Stimulated activated naive CD4-positive, alpha-beta T cell (primary cell): ENCODE measurements at regions not wholly inside any gene's neighbourhood (a gene's known extent, or its start where the extent isn't known, plus 50 kb on each side); places are given as distances from the start of the nearest gene placed in this dataset.
"Not testable (repeated sequence)": the region's sequence is repeated elsewhere in the genome, so short reads cannot be mapped to it uniquely, and the experiment has no call there.

Source experiments
- DNase-seq, 6 experiments: peaks; one replicate each; lab custom pipeline; 2025; lab: John Stamatoyannopoulos, UW

DNA sequence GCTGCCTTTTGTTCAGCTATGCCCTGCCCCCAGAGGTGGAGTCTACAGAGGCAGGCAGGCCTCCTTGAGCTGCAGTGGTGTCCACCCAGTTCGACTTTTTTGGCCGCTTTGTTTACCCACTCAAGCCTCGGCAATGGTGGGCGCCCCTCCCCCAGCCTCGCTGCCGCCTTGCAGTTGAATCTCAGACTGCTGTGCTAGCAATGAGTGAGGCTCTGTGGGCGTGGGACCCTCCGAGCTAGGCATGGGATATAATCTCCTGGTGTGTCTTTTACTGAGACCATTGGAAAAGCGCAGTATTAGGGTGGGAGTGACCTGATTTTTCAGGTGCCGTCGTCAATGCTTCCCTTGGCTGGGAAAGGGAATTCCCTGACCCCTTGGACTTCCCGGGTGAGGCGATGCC, 279.3 kb downstream of the PTH2R start:
- DNase-seq, result not testable (repeated sequence)

DNA sequence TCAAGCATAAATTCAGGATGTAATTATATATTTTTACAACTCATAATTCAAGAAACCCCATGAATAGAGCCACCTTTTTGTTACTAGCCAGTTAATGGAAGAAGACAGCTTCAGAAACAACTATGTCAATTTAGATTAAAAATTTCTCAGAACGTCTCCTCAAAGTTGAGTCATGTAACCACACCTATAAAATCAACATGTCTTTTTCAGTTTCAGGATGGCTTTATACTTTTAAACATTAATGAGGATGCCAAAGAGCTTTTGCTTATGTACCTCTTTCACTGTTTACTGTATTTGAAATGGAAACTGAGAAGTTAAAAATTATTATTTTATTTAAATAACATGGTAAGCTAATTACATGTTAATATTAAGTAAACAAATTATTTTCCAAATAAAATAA, 280.1 kb downstream of the PTH2R start:
- no peak for DNase-seq

DNA sequence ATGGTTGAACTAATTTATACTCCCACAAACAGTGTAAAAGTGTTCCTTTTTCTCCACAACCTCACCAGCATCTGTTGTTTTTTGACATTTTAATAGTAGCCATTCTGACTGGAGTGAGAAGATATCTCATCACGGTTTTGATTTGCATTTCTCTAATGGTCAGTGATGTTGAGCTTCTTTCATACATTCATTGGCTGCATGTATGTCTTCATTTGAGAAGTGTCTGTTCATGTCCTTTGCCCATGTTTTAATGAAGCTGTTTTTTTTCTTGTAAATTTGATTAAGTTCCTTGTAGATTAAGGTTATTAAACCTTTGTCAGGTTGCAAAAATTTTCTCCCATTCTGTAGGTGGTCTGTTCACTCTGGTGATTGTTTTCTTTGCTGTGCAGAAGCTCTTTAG, 281.1 kb downstream of the PTH2R start:
- not testable (repeated sequence) for DNase-seq

DNA sequence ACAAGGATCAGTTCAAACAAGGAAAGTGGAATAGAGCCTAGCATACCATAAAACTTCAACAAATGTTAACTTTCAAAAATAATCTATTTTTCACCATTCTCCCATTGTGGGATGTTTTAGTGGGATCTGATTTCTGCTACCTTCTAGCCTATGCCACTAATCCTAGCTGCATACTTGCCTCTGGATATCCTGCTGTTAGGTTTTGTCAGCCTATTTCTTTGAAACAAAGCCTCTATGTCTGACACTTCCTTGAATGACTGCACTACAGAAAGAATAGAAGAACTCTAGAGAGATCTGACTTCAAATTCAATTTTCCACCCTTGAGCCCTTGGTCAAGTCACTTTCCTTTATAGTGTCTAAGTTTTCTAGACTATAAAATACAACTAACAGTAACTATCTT, 291.5 kb downstream of the PTH2R start:
- DNase-seq, result no peak

DNA sequence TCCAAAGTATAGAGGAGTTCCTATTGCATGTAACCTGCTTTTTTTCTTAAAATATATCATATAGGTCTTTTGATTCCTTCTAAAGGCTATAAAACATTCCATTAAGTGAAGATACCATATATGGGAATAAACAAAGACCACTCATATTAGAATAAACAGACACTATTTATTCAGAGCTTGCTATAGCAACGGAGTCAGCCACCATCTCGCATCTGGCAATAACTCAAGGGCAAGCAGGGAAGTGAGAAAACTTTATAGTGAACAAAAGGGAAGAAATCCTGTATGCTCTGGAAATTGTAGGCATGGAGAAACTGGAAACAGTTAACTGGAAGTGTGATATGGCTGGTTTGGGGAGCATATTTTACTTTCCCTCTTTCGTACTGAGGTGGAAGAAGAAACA, 301.9 kb downstream of the PTH2R start:
- no peak for DNase-seq

DNA sequence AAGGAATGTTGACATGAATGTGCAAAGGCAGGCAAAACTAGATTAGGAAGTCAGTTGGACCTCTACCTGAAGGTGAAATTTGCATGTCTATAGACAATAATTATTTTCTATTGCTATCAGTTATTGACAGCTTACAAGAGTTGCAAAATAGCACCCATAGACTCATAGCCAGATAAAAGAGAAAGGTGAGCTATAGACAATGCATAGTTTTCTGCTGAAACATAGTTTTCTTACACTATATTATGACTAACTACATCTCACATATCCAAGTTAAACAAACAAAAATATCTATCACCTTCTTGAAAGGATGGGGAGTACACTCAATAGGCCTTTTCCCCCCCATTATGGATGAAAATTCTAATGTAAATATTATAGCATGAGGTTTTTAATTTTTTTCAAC, 305.0 kb downstream of the PTH2R start:
- no peak for DNase-seq

DNA sequence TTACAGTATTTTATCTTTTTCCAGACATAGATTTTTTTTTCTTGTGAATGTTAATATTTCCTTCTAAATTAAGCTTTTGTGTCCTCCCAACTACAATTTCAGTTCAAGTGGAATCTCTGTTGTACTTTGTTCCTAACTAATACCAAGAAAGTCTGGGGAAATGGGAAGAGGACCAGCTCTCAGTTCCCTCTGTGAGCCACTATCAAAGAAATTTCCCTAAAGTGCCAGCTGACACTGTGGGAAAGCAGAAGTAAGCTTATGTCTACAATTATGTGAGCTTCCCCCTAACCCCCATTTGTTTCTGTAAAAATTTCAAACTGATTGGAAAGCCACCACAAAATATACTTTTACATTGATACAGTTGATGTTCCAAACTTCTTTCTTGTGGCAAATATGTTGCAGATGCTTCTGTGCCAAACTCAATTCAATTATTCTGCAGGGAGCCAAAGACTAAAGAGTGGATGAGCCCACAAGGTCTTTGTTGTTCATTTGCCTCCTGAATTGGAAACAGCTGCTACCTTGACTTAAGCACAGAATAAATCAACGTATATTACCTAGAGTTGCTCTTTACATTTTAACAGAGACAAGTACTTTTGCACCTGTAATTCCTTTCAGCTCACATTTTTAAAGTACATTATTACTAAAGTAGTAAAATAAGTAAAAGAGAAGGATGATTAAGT, 306.6 kb downstream of the PTH2R start:
- no peak for DNase-seq

DNA sequence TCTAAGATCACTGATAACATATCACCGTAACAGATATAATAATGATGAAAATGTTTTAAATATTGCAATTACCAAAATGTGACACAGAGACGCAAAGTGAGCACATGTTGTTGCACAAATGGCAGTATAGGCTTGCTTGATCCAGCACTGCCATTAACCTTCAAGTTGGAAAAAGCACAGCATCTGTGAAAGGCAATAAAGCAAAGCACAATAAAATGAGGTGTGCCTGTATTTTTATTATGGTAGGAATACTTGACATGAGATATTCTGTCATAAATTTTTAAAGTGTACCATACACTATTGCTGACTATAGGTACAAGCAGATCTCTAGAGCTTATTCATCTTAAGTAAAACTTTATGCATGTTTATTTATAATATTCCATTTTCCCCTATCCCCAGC, 312.2 kb downstream of the PTH2R start:
- no peak for DNase-seq

DNA sequence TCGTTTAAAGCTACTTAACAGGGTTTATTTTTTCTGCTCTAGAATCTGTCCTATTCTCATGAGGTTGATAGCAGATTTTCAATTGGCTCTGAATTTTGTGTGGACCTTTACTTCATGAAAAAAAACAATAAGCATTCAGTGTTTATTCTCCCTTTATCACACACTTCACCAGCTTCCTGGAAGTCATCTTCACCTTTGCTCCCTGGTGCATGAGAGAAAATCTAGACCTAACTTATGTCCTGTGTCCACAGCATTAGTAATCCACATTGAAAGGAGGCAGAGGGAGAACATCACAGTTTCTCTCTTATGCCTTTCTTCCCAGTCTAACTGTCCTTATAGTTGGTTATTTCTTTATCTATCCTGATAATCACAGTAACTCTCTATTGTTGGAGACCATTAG, 316.1 kb downstream of the PTH2R start:
- no peak for DNase-seq

DNA sequence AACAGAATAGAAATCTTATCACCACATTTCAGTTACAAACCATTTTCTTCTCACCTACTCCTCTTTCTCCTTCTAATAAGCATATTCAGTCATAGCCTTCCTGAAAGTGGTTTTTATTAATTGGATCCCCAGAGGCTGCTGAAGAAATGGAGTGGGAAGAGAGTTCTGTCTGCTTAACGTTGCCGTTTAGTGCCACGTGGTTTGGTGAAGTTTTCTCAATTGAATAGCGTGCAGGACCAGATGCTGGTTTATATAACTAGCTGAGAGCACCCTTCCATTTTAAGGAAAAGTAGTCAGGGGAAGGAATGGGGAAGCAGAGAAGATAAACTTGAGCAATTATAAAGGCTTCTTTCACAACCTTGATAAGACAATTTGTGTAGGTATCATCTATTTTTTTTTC, 318.7 kb downstream of the PTH2R start:
- DNase-seq, result no peak

DNA sequence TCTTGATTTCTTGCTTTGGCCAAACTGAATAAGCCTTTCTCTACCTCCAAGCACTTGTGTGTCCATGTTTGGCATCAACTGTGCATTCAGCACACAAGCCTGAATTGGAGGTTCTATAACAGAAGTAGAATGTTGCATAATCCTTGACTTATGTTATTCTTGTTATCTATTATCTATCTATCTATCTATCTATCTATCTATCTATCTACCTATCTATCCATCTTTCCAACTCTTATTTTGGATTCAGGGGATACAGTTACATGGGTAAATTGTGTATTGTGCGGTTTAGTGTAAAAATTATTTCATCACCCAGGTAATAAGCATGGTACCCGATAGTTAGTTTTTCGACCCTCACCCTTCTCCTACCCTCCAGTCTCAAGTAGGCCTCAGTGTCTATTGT, 319.6 kb downstream of the PTH2R start:
- DNase-seq, result no peak

DNA sequence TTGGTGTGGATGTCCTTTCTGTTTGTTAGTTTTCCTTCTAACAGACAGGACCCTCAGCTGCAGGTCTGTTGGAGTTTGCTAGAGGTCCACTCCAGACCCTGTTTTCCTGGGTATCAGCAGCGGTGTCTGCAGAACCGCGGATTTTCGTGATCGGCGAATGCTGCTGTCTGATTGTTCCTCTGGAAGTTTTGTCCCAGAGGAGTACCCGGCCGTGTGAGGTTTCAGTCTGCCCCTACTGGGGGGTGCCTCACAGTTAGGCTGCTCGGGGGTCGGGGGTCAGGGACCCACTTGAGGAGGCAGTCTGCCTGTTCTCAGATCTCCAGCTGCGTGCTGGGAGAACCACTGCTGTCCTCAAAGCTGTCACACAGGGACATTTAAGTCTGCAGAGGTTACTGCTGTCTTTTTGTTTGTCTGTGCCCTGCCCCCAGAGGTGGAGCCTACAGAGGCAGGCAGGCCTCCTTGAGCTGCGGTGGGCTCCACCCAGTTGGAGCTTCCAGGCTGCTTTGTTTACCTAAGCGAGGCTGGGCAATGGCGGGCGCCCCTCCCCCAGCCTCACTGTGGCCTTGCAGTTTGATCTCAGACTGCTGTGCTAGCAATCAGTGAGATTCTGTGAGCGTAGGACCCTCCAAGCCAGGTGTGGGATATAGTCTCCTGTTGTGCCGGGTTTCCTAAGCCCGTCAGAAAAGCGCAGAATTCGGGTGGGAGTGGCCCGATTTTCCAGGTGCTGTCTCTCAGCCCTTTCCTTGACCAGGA, 345.2 kb downstream of the PTH2R start:
- not testable (repeated sequence) for DNase-seq

DNA sequence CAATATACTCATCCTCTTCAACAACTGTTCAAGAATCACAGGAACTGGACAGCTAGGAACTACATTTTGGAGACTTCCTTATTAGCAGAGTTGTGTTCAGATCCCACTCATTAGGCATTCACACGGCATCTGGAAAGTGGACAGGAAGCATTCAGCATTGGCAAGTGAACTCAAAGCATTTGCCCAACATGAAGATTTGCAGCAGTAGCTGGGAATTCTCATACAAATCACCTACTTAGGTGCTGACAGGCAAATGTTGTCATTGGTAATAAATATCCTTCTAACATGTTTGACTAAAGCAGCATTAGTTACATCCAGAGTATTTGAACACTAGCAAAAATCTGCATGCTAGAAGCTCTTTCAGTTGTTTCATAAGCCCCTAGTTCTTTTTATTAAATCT, 350.8 kb downstream of the PTH2R start:
- DNase-seq, result no peak

DNA sequence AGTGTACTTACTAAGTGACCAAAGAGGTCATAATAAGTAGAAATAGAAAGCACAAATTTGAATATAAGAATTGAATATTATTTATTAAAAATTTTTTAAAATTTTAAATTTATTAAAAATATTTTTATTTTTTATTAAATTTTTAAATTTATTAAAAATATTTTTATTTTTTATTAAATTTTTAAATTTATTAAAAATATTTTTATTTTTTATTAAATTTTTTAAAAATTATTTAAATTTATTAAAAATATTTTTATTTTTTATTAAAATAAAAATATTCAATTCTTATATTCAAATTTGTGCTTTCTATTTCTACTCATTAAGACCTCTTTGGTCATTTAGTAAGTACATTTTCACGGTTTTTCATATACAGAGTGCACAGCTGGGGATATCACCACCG, 366.5 kb downstream of the PTH2R start:
- DNase-seq, result not testable (repeated sequence)

DNA sequence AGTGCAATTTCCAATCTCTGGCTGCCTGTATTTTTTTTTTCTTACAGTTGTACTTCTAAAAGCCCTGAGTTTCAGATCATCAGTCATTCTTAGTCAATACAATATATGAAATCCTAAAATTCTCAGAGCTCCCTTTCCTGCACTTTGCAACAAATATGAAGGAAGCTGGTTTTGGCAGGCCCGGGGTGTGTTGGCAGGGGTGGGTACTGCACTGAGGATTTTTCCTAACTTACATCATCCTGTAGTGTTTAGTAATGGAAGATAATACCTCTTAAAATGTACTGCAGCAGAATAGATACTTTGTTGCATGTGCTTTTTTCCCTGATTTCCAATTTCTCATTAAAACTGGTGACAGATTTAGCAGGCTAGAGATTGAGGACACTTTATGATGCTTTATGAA, 374.6 kb downstream of the PTH2R start:
- no peak for DNase-seq

DNA sequence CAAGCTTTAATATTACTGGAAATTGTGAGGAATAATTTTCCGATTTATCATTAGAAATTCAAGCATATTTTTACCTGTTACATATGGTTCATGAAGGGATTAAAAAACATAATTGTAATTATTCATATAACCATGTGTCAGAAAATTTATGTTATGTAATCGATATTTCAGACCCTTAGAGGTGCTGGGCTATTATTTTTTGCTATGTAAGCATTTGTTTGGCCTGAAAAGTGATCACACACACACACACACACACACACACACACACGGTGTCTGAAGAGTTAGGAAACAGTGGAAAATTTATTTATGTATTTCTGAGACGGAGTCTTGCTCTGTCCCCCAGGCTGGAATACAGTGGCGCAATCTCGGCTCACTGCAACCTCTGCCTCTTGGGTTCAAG, 375.5 kb downstream of the PTH2R start:
- no peak for DNase-seq

DNA sequence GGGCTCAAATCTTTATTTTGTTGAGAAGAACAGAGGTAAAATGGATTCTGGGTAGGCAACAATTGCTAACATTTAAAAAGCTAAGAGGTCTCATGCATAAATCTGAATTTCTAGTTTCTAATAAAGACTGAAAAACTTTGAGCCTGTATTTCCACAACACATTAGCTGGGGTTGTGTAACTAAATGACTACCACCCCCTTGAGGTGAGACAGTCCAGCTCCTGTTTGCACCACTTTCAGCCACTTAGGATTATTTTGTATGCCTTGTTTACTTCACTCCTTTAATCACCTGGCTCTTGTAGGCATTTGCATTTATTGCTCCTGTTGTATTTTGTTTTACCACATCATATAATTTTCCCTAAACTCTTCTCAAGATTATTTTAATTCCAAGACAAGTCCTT, 376.6 kb downstream of the PTH2R start:
- no peak for DNase-seq

DNA sequence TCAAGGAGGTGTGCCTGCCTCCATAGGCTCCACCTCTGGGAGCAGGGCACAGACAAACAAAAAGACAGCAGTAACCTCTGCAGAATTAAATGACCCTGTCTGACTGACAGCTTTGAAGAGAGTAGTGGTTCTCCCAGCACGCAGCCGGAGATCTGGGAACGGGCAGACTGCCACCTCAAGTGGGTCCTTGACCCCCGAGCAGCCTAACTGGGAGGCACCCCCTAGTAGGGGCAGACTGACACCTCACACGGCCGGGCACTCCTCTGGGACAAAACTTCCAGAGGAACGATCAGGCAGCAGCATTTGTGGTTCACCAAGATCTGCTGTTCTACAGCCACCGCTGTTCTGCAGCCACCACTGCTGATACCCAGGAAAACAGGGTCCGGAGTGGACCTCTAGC, 378.2 kb downstream of the PTH2R start:
- DNase-seq, result not testable (repeated sequence)

DNA sequence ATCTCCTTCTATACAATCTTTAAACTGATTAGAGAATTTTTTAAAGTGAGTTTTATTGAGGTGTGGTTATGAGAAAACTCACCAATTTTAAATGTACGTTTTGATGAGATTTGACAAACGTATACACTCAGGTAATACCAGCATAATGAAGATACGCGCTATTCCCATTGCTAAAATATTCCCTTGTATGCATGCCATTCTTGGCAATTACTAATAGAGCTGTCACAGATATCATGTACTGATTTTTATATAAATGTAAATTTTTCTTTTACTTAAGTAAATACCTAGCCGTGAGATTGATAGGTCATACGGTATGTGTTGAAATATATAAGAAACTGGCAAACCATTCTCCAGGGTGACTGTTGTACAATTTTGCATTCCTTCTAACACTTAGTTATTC, 384.7 kb downstream of the PTH2R start:
- no peak for DNase-seq

DNA sequence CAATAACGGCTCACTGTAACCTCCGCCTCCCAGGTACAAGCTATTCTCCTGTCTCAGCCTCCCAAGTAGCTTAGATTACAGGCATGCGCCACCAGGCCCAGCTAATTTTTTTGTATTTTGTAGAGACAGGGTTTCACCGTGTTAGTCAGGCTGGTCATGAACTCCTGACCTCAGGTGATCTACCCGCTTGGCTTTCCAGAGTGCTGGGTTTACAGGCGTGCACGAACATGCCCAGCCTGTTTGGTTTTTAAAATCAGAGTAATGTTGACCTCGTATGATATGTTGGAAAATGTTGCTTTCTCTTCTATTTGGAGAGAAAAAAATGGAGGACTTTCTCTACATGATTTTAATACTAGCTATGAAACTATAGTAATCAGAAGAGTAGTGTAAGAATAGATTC, 386.2 kb downstream of the PTH2R start:
- DNase-seq, result no peak

DNA sequence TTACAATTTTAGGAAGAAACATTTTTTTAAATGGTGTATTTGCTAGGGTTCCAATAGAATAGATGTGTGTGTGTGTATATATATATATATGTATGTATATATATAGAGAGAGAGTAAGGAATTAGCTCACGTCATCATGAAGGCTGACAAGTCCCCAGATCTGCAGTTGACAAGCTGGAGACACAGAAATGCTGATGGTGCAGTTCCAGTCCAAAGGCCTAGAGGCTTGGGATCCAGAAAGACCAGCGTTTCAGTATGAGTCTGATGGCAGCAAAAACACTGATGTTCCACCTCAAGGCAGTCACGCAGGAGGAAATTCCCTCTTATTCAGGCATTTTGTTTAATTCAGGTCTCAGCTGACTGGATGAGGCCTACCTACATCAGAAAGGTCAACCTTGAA, 386.8 kb downstream of the PTH2R start:
- no peak for DNase-seq

DNA sequence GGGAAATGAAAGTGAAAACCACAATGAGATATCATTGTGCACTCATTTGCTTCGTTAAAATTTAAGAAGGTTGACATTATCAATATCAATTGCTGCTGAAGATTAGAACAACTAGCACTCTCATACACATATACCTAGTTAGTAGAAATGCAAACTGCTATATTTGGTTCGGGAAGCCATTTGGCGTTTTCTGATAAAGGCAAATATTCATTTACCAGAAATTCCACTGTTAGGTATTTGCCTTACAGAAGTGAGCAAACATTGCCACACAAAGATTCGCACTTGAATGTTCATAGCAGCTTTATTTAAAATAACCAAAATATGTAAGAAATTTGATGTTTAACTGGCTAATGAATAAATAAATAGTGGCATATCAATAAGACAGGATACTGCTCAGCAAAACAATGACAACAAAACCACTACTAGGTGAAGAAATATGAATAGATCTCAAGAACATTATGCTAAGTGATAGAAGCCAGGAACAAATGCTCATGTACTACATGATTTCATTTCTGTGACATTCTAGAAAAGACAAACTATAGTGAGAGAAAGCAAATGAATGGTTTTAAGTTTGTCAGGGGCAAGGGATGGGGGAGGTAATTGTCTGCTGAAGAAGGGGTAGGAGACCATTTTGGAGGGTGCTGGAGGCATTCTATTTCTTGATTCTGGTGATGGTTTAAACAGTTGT, 387.8 kb downstream of the PTH2R start:
- DNase-seq, result no peak

DNA sequence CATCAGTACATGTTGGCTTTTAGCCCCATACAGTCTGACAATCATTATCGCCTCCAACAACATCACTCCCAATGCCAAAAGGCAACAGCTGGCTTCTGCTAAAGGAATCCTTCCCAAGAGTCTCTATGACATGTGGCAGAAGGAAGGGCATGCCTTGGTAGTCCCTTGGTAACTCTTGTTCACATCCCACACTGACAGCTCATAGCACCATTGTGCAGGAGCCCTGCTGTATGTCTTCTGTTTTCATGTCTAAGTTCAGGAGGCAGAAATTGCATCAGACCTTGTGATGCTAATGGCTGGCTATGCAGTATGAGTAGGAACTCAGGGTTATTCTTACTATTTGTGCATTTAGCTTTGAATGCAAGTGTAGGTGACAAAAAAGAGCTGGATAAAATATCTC, 392.1 kb downstream of the PTH2R start:
- DNase-seq, result no peak
